ENCODE measurements at regions not wholly inside any gene's neighbourhood (a gene's known extent, or its start where the extent isn't known, plus 50 kb on each side); places are given as distances from the start of the nearest gene placed in this dataset.

- Mint-ChIP-seq H3K9me3 (ENCODE audit: insufficient read depth) (no peaks in the 10 kb centered on the region), H3K27me3 (ENCODE audit: low read depth) (peaks cover 6% of the 10 kb centered on the region), H3K4me1 (ENCODE audit: low read depth) (peaks cover 3% of the 10 kb centered on the region), H3K36me3 (ENCODE audit: low read depth) (no peaks in the 10 kb centered on the region), H3K27ac (no peak overlapping the region), H3K4me3 (no peak overlapping the region)
- DNase-seq (no peak), ATAC-seq (no peak)
- POLR2A ChIA-PET: no interaction called here
- CTCF ChIA-PET: no interaction called here
Observed at GRCh38 chr20:34163307-34163706, 51.3 kb upstream of the EIF2S2 start.

GRCh38 chr20:34164381-34164984, 52.4 kb upstream of the EIF2S2 start:
- Mint-ChIP-seq H3K4me3 (no peak overlapping the region), H3K4me1 (ENCODE audit: low read depth) (peaks cover 3% of the 10 kb centered on the region), H3K27ac (no peak overlapping the region), H3K36me3 (ENCODE audit: low read depth) (no peaks in the 10 kb centered on the region), H3K27me3 (ENCODE audit: low read depth) (peaks cover 2% of the 10 kb centered on the region), H3K9me3 (ENCODE audit: insufficient read depth) (no peaks in the 10 kb centered on the region)
- ATAC-seq (no peak), DNase-seq (no peak)
- ChIA-PET CTCF (no interaction called here), POLR2A (no interaction called here)

GRCh38 chr20:34165018-34165619, 53.1 kb upstream of the EIF2S2 start:
- H3K4me1 Mint-ChIP-seq (ENCODE audit: low read depth): peaks cover 3% of the 10 kb centered on the region
- H3K27me3 Mint-ChIP-seq (ENCODE audit: low read depth): peaks cover 2% of the 10 kb centered on the region
- H3K4me3 Mint-ChIP-seq: no peak overlapping the region
- no peak for ATAC-seq
- ChIA-PET CTCF (no interaction called here), POLR2A (no interaction called here)
- DNase-seq: no peak
- H3K36me3 Mint-ChIP-seq (ENCODE audit: low read depth): no peaks in the 10 kb centered on the region
- no peak overlapping the region for H3K27ac Mint-ChIP-seq
- no peaks in the 10 kb centered on the region for H3K9me3 Mint-ChIP-seq (ENCODE audit: insufficient read depth)

DNA sequence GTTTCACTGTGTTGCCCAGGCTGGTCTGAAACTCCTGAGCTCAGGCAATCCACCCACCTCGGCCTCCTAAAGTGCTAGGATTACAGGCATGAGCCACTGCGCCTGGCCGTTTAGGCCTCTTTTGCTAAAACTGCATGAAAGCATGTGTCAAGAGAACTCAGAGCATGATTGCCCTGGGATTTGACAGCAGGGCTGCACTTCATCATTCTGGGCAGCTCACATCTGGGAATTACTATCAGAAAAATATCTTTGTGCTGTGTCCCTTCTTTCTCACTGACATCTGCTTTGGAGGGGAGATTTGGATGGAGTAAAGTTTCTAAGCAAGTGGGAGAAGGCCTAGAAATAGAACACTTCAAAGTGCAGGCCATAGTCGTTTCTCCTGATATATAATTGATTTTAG, 59.6 kb upstream of the EIF2S2 start:
- H3K27me3 Mint-ChIP-seq (ENCODE audit: low read depth): peaks cover 1% of the 10 kb centered on the region
- ATAC-seq: no peak

DNA sequence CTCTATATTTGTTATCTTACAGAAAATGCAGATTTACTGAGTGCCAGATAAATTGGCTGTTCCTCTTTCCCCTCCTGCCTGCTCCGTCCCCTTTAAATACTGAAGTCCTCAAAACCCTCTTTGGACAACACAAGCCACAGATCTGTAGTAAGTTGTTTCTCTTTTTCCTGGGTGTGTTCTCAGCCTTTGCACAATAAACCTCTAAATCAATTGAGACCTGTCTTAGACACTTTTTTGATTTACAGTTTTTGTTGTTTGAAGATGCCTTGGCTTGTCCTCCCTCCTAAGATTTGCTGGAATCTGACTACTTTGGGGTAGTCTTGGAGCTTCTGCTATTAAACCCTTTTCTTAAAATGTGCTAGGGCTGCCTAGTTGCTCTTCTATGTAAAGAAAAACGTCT, 60.9 kb upstream of the EIF2S2 start:
- H3K4me3 Mint-ChIP-seq: no peak overlapping the region
- H3K4me1 Mint-ChIP-seq (ENCODE audit: low read depth): no peaks in the 10 kb centered on the region
- CTCF ChIA-PET: no interaction called here
- no peaks in the 10 kb centered on the region for H3K36me3 Mint-ChIP-seq (ENCODE audit: low read depth)
- H3K9me3 Mint-ChIP-seq (ENCODE audit: insufficient read depth): no peaks in the 10 kb centered on the region
- no peak for DNase-seq
- POLR2A ChIA-PET: no interaction called here
- no peak overlapping the region for H3K27ac Mint-ChIP-seq
- peaks cover 1% of the 10 kb centered on the region for H3K27me3 Mint-ChIP-seq (ENCODE audit: low read depth)
- ATAC-seq: no peak

More for the DNA sequence above, 59.6 kb upstream of the EIF2S2 start:
- no peak for DNase-seq
- no peaks in the 10 kb centered on the region for H3K36me3 Mint-ChIP-seq (ENCODE audit: low read depth)
- POLR2A ChIA-PET: no interaction called here
- H3K9me3 Mint-ChIP-seq (ENCODE audit: insufficient read depth): no peaks in the 10 kb centered on the region
- CTCF ChIA-PET: no interaction called here
- H3K27ac Mint-ChIP-seq: no peak overlapping the region
- no peak overlapping the region for H3K4me3 Mint-ChIP-seq
- H3K4me1 Mint-ChIP-seq (ENCODE audit: low read depth): no peaks in the 10 kb centered on the region

DNA sequence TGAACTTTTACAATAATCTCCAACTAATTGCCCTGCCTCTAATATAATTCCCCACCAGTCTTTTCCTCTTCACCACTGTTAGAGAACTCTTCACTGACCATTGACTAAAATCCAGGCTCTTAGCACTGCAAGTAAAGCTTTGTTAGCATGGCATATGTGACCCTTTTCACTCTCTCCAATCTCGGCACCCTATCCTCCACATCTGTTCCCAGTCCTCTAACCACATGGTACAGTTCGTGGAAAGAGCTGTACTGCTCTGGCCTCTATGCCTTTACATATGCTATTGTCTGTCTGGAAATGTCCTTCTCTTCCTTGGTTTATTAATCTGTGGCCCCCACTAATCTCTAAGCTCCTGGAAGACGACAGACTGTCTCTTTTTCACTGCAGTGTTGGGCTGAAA, 63.0 kb upstream of the EIF2S2 start:
- POLR2A ChIA-PET: no interaction called here

GRCh38 chr20:34175879-34176278, 63.8 kb upstream of the EIF2S2 start:
- ATAC-seq: no peak
- ChIA-PET POLR2A (no interaction called here), CTCF (no interaction called here)
- H3K27ac Mint-ChIP-seq: no peak overlapping the region
- no peak for DNase-seq
- peaks cover under 1% of the 10 kb centered on the region for H3K27me3 Mint-ChIP-seq (ENCODE audit: low read depth)
- H3K9me3 Mint-ChIP-seq (ENCODE audit: insufficient read depth): no peaks in the 10 kb centered on the region
- H3K36me3 Mint-ChIP-seq (ENCODE audit: low read depth): no peaks in the 10 kb centered on the region
- H3K4me3 Mint-ChIP-seq: no peak overlapping the region
- no peaks in the 10 kb centered on the region for H3K4me1 Mint-ChIP-seq (ENCODE audit: low read depth)

More for the DNA sequence above, 63.0 kb upstream of the EIF2S2 start:
- no peaks in the 10 kb centered on the region for H3K4me1 Mint-ChIP-seq (ENCODE audit: low read depth)
- no peak overlapping the region for H3K27ac Mint-ChIP-seq
- peaks cover 1% of the 10 kb centered on the region for H3K27me3 Mint-ChIP-seq (ENCODE audit: low read depth)
- H3K9me3 Mint-ChIP-seq (ENCODE audit: insufficient read depth): no peaks in the 10 kb centered on the region
- no peaks in the 10 kb centered on the region for H3K36me3 Mint-ChIP-seq (ENCODE audit: low read depth)
- CTCF ChIA-PET: interaction anchor here (1.6 kb wide), 1 partner anchor 16 kb away, joined by 8 read pairs; no protein-coding TSS in a partner anchor
- DNase-seq (no peak), ATAC-seq (no peak)
- no peak overlapping the region for H3K4me3 Mint-ChIP-seq

DNA sequence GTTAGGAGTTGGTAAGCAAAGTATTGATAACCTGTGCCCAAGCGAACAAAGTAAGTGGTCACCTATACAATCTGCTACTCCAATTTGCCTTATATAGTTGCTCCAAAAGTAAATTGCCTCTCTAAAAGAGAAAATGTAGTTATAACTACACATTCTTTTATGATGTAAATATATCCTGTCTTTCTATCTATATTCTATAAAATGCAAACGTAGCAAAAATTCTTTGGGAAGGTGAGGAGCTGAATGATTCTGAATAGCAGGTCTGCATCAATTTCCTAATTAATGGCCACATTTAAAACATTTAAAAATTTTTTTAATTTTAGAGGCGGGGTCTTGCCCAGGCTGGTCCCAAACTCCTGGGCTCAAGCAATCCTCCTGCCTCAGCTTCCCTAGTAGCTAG, 64.2 kb upstream of the ASIP start:
- ChIA-PET CTCF (no interaction called here), POLR2A (no interaction called here)
- peaks cover 5% of the 10 kb centered on the region for H3K27me3 Mint-ChIP-seq (ENCODE audit: low read depth)
- ATAC-seq: no peak
- no peak overlapping the region for H3K4me3 Mint-ChIP-seq
- no peak for DNase-seq
- H3K36me3 Mint-ChIP-seq (ENCODE audit: low read depth): no peaks in the 10 kb centered on the region
- no peak overlapping the region for H3K27ac Mint-ChIP-seq
- no peaks in the 10 kb centered on the region for H3K9me3 Mint-ChIP-seq (ENCODE audit: insufficient read depth)
- no peaks in the 10 kb centered on the region for H3K4me1 Mint-ChIP-seq (ENCODE audit: low read depth)

- H3K4me1 Mint-ChIP-seq (ENCODE audit: low read depth): no peaks in the 10 kb centered on the region
- H3K27ac Mint-ChIP-seq: no peak overlapping the region
- DNase-seq (no peak), ATAC-seq (no peak)
- peaks cover 14% of the 10 kb centered on the region for H3K27me3 Mint-ChIP-seq (ENCODE audit: low read depth)
- POLR2A ChIA-PET: no interaction called here
- no peak overlapping the region for H3K4me3 Mint-ChIP-seq
- CTCF ChIA-PET: interaction anchor here (1.0 to 1.4 kb wide), 2 partner anchors 11 to 76 kb away, joined by 3 to 5 read pairs; no protein-coding TSS in a partner anchor
- H3K36me3 Mint-ChIP-seq (ENCODE audit: low read depth): no peaks in the 10 kb centered on the region
- no peaks in the 10 kb centered on the region for H3K9me3 Mint-ChIP-seq (ENCODE audit: insufficient read depth)
Observed at GRCh38 chr20:34179637-34180360, 61.4 kb upstream of the ASIP start.

GRCh38 chr20:34180460-34181120, 60.6 kb upstream of the ASIP start:
- H3K36me3 Mint-ChIP-seq (ENCODE audit: low read depth): no peaks in the 10 kb centered on the region
- no peak overlapping the region for H3K27ac Mint-ChIP-seq
- ChIA-PET CTCF (interaction anchor here (1.0 kb wide), 1 partner anchor 75 kb away, joined by 3 read pairs; no protein-coding TSS in a partner anchor), POLR2A (no interaction called here)
- no peaks in the 10 kb centered on the region for H3K4me1 Mint-ChIP-seq (ENCODE audit: low read depth)
- no peak for DNase-seq
- H3K4me3 Mint-ChIP-seq: no peak overlapping the region
- no peaks in the 10 kb centered on the region for H3K9me3 Mint-ChIP-seq (ENCODE audit: insufficient read depth)
- no peak for ATAC-seq
- peaks cover 17% of the 10 kb centered on the region for H3K27me3 Mint-ChIP-seq (ENCODE audit: low read depth)

GRCh38 chr20:34181484-34181883, 59.7 kb upstream of the ASIP start:
- Mint-ChIP-seq H3K9me3 (ENCODE audit: insufficient read depth) (no peaks in the 10 kb centered on the region), H3K4me3 (no peak overlapping the region), H3K4me1 (ENCODE audit: low read depth) (no peaks in the 10 kb centered on the region), H3K36me3 (ENCODE audit: low read depth) (no peaks in the 10 kb centered on the region), H3K27me3 (ENCODE audit: low read depth) (peaks cover 23% of the 10 kb centered on the region), H3K27ac (no peak overlapping the region)
- POLR2A ChIA-PET: no interaction called here
- CTCF ChIA-PET: interaction anchor here (1.6 kb wide), 1 partner anchor 9 kb away, joined by 6 read pairs; no protein-coding TSS in a partner anchor
- DNase-seq (no peak), ATAC-seq (no peak)
